Peyer's patch (tissue), 4 donors: ENCODE measurements at regions not wholly inside any gene's neighbourhood (a gene's known extent, or its start where the extent isn't known, plus 50 kb on each side); places are given as distances from the start of the nearest gene placed in this dataset.

Source experiments
- CTCF ChIP-seq, 6 experiments: fragments of 450-650 bp in 4 of 6; fragments of 200-600 bp in 2 of 6; sonication (generic) in 1 of 6; IDR thresholded peaks; one replicate each; pipeline ENCODE4 v1.5.1; 2017 to 2019; ENCODE audit warnings: antibody characterized with exemption in 6 of 6, mild to moderate bottlenecking in 3 of 6, moderate library complexity in 1 of 6
- POLR2A ChIP-seq, 2 donors: fragments of 450-650 bp; IDR thresholded peaks; one replicate each; pipeline ENCODE4 v1.5.1; 2017; ENCODE audit warnings: antibody characterized with exemption in 2 of 2, mild to moderate bottlenecking in 2 of 2, moderate library complexity in 2 of 2

- no peak for TF ChIP-seq CTCF (IDR thresholded peaks at IDR 0.05)
- TF ChIP-seq POLR2A (IDR thresholded peaks at IDR 0.05), result no peak
These were observed 158.1 kb downstream of the SPATA31D1 start for GRCh38 chr9:82146677-82147076.
